Activated CD4-positive, alpha-beta memory T cell treated with anti-CD3 and anti-CD28 coated beads, Interleukin-2, amount 10 ng/mL, durations not matched to agents 7 days and 5 days (primary cell): ENCODE measurements at regions not wholly inside any gene's neighbourhood (a gene's known extent, or its start where the extent isn't known, plus 50 kb on each side); places are given as distances from the start of the nearest gene placed in this dataset.

Experiments used
- CTCF ChIA-PET: fragments of 350-600 bp; sonication (Branson Sonifier 250); formaldehyde crosslinking; loops from one replicate; lab custom pipeline; 2021; ENCODE audit warnings: antibody characterized with exemption, inconsistent platforms; lab: Charles Lee
- POLR2A ChIA-PET: fragments of 350-600 bp; sonication (Branson Sonifier 250); formaldehyde crosslinking; loops from one replicate; lab custom pipeline; 2021; ENCODE audit warnings: antibody characterized with exemption; lab: Charles Lee
- DNase-seq: peaks from one replicate; pipeline ENCODE4 v3.0.0-alpha.2; 2020
- H3K27ac Mint-ChIP-seq: one replicate; pipeline ENCODE4 v1.8.0; 2021; ENCODE audit warnings: mild to moderate bottlenecking, mixed read lengths
- H3K27me3 Mint-ChIP-seq: one replicate; pipeline ENCODE4 v1.8.0; 2021; ENCODE audit warnings: mixed read lengths
- H3K36me3 Mint-ChIP-seq: one replicate; pipeline ENCODE4 v1.8.0; 2021; ENCODE audit warnings: low read depth, mixed read lengths
- H3K4me1 Mint-ChIP-seq: one replicate; pipeline ENCODE4 v1.8.0; 2021; ENCODE audit warnings: mixed read lengths
- H3K4me3 Mint-ChIP-seq: one replicate; pipeline ENCODE4 v1.8.0; 2021; ENCODE audit warnings: mild to moderate bottlenecking, mixed read lengths
- H3K9me3 Mint-ChIP-seq: one replicate; pipeline ENCODE4 v1.8.0; 2021; ENCODE audit warnings: mixed read lengths

GRCh38 chr12:107331471-107331870, 238.1 kb upstream of the CRY1 start:
- no peaks in the 10 kb centered on the region for H3K27me3 Mint-ChIP-seq
- no peak overlapping the region for H3K4me3 Mint-ChIP-seq
- H3K27ac Mint-ChIP-seq = no peak overlapping the region
- ChIA-PET POLR2A (interaction anchor here (1.6 kb wide), 1 partner anchor 10 kb away, joined by 11 read pairs; no protein-coding TSS in a partner anchor), CTCF (interaction anchor here (1.5 kb wide), 1 partner anchor 10 kb away, joined by 4 read pairs; no protein-coding TSS in a partner anchor)
- H3K4me1 Mint-ChIP-seq = peaks cover 47% of the 10 kb centered on the region
- no peak for DNase-seq
- H3K36me3 Mint-ChIP-seq = peaks cover 4% of the 10 kb centered on the region
- no peaks in the 10 kb centered on the region for H3K9me3 Mint-ChIP-seq

DNA sequence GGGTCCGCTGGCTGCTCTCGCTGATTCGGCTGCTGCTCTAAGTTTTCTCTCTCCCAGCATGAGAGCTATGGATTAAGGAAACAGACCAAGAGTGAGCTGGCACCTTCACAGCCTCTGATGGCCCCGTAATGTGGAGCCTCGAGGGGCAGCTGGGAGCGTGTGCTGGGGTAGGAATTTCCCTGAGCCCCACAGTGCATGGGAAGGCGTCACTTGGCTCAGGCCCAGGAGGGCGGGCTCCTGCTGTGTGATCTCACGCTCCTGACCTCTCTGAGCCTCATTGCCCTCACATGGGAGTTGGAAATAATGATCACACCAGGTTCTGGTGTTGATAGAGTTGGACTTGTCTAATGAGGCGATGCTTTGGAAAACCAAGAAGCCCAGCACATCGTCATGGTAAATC, 238.6 kb upstream of the CRY1 start:
- Mint-ChIP-seq H3K4me1 (peaks cover 47% of the 10 kb centered on the region), H3K36me3 (peaks cover 4% of the 10 kb centered on the region), H3K27ac (no peak overlapping the region), H3K9me3 (no peaks in the 10 kb centered on the region), H3K4me3 (no peak overlapping the region), H3K27me3 (no peaks in the 10 kb centered on the region)
- no peak for DNase-seq
- ChIA-PET CTCF (interaction anchor here (1.5 kb wide), 1 partner anchor 11 kb away, joined by 4 read pairs; no protein-coding TSS in a partner anchor), POLR2A (interaction anchor here (1.6 kb wide), 1 partner anchor 11 kb away, joined by 11 read pairs; no protein-coding TSS in a partner anchor)

DNA sequence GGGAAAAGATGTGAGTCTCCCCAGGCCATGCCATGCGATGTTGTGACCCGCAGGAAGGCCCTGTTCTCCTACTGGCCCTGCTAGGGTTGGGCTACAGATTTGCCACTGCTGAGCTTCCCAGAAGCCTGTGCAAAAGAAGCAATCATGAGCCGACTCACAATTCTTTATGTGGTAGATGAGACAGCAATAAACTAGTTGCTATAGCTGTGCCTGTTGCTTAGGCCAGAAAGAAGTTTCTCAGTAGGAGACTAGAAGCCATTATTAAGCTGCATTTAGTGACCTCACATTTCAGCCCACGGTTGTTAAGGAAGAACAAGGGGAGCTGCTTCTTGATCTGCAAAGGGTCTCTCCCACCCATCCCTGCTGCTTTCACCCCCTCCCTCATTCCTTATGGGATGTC, 239.4 kb upstream of the CRY1 start:
- Mint-ChIP-seq H3K27ac (no peak overlapping the region), H3K4me1 (peaks cover 50% of the 10 kb centered on the region), H3K36me3 (peaks cover 4% of the 10 kb centered on the region), H3K27me3 (no peaks in the 10 kb centered on the region), H3K9me3 (no peaks in the 10 kb centered on the region), H3K4me3 (no peak overlapping the region)
- DNase-seq = no peak
- POLR2A ChIA-PET = interaction anchor here (1.4 kb wide), 1 partner anchor 12 kb away, joined by 5 read pairs; no protein-coding TSS in a partner anchor
- CTCF ChIA-PET = interaction anchor here (1.5 kb wide), 1 partner anchor 11 kb away, joined by 4 read pairs; no protein-coding TSS in a partner anchor

DNA sequence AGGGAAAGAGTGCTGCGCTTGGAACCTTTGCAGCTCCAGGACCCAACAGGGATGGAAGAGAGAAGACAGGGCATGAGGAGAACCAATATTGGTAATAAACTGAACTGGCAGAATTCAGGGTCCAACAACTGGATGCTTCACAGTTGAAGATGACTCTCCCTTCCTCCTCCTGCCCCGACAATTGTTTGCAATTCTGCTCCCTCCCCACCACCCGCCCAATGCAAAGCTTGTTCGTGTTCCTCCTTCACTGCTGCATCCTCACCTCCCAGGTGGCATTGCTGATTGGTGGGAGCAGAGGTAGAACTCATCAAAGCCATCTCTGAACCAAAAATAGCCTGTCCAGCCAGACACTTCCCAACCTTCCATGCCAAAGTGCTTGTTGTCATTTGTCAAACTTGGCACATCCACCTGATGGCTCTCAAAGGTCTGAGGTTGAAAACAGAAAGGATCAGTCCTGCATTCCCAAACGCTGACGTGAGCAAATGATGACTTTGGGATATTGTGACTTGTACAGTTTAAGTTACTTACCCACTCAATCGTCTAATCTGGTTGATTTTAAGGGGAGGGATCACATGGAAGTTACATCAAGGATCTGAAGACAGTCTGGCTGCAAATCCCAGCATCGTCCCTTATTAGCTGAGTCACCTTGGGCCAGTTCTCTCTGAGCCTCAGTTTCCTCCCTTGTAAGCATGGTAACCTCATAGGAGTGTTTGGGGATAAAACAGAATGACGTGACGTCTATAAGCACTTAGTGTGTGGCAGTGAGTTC, 242.6 kb upstream of the CRY1 start:
- ChIA-PET CTCF (no interaction called here), POLR2A (interaction anchor here (1.6 kb wide), 1 partner anchor 17 kb away, joined by 5 read pairs; no protein-coding TSS in a partner anchor)
- Mint-ChIP-seq H3K4me1 (peaks cover 22% of the 10 kb centered on the region), H3K27me3 (no peaks in the 10 kb centered on the region), H3K9me3 (no peaks in the 10 kb centered on the region), H3K4me3 (no peak overlapping the region), H3K27ac (no peak overlapping the region), H3K36me3 (peaks cover 6% of the 10 kb centered on the region)
- no peak for DNase-seq

- H3K9me3 Mint-ChIP-seq = peaks cover 1% of the 10 kb centered on the region
- no peaks in the 10 kb centered on the region for H3K27me3 Mint-ChIP-seq
- ChIA-PET CTCF (no interaction called here), POLR2A (interaction anchor here (1.6 kb wide), 1 partner anchor 18 kb away, joined by 5 read pairs; no protein-coding TSS in a partner anchor)
- no peak for DNase-seq
- peaks cover 12% of the 10 kb centered on the region for H3K36me3 Mint-ChIP-seq
- no peak overlapping the region for H3K4me3 Mint-ChIP-seq
- peaks cover 17% of the 10 kb centered on the region for H3K4me1 Mint-ChIP-seq
- no peak overlapping the region for H3K27ac Mint-ChIP-seq
Observed at GRCh38 chr12:107336695-107337094, 243.3 kb upstream of the CRY1 start.

DNA sequence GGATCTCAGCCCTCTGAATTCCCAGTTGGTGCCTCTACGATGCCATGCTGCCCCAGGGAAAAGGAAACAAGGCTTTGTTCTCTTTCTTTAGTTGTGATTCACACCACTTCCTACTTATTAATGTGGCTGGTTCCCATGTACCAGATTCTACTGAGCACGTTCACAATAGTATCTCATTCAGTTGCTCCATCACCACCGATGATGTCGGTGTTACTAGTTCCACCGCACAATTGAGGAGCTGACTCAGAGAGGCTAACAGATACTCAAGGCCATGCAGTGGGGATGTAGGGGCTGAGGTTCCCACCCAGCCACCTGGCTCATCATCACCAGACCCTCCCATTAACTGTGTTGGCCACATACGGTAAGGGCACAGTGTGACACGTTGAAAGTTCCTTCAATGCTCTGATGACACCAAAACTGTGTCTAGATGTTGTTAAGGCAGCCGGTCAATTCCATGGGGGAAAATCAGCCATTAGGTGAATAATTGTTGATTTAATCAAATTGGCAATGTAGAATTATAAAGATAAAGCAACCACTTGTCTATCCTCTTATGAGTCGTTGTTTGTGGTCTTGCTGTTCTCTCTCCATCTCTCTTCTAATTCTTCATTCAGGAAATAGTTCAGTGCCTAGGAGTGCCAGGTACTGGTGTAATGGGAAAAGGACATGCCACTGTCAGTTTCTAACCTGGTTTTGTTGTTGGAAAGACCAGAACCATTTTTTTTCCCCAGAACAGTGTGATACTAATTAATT, 244.2 kb upstream of the CRY1 start:
- H3K27me3 Mint-ChIP-seq = no peaks in the 10 kb centered on the region
- CTCF ChIA-PET = no interaction called here
- no peak overlapping the region for H3K4me3 Mint-ChIP-seq
- H3K4me1 Mint-ChIP-seq = peaks cover 12% of the 10 kb centered on the region
- no peak for DNase-seq
- peaks cover 16% of the 10 kb centered on the region for H3K36me3 Mint-ChIP-seq
- H3K27ac Mint-ChIP-seq = no peak overlapping the region
- peaks cover 4% of the 10 kb centered on the region for H3K9me3 Mint-ChIP-seq
- POLR2A ChIA-PET = interaction anchor here (1.6 kb wide), 1 partner anchor 19 kb away, joined by 5 read pairs; no protein-coding TSS in a partner anchor

- peaks cover 6% of the 10 kb centered on the region for H3K9me3 Mint-ChIP-seq
- CTCF ChIA-PET = no interaction called here
- no peak overlapping the region for H3K4me3 Mint-ChIP-seq
- POLR2A ChIA-PET = no interaction called here
- H3K27ac Mint-ChIP-seq = no peak overlapping the region
- peaks cover 21% of the 10 kb centered on the region for H3K36me3 Mint-ChIP-seq
- H3K27me3 Mint-ChIP-seq = no peaks in the 10 kb centered on the region
- DNase-seq = no peak
- H3K4me1 Mint-ChIP-seq = peaks cover 12% of the 10 kb centered on the region
Observed at GRCh38 chr12:107339487-107339886, 246.1 kb upstream of the CRY1 start.

- CTCF ChIA-PET = no interaction called here
- peaks cover 12% of the 10 kb centered on the region for H3K4me1 Mint-ChIP-seq
- H3K4me3 Mint-ChIP-seq = no peak overlapping the region
- POLR2A ChIA-PET = no interaction called here
- H3K9me3 Mint-ChIP-seq = peaks cover 6% of the 10 kb centered on the region
- H3K27me3 Mint-ChIP-seq = no peaks in the 10 kb centered on the region
- no peak overlapping the region for H3K27ac Mint-ChIP-seq
- peaks cover 21% of the 10 kb centered on the region for H3K36me3 Mint-ChIP-seq
- no peak for DNase-seq
Observed at GRCh38 chr12:107339932-107340331, 246.6 kb upstream of the CRY1 start.

DNA sequence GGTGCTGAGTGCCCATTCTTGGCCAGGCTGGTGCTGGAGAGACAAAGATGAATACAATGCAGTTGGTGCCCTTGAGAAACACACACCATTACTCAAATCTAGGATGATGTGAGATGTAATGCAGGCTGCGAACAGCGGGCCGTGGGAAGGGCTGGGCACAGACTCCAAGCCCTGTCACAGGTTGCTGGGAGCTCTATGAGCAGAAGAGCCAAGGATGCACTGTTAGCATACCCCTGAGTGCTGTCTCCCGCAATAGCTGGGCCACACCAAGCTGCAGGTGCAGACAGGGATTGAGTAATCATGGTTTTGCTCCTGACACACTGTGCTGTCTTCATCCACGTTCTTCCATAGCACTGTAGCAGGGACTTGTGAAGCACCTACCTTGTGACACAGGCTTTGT, 247.5 kb upstream of the CRY1 start:
- no peak for DNase-seq
- H3K27me3 Mint-ChIP-seq = no peaks in the 10 kb centered on the region
- peaks cover 10% of the 10 kb centered on the region for H3K4me1 Mint-ChIP-seq
- ChIA-PET CTCF (interaction anchor here (2.5 kb wide), 1 partner anchor 61 kb away, joined by 7 read pairs; no protein-coding TSS in a partner anchor), POLR2A (no interaction called here)
- no peak overlapping the region for H3K27ac Mint-ChIP-seq
- no peak overlapping the region for H3K4me3 Mint-ChIP-seq
- peaks cover 8% of the 10 kb centered on the region for H3K9me3 Mint-ChIP-seq
- peaks cover 24% of the 10 kb centered on the region for H3K36me3 Mint-ChIP-seq

- ChIA-PET CTCF (no interaction called here), POLR2A (no interaction called here)
- no peak overlapping the region for H3K4me3 Mint-ChIP-seq
- DNase-seq = no peak
- H3K36me3 Mint-ChIP-seq = peaks cover 25% of the 10 kb centered on the region
- no peaks in the 10 kb centered on the region for H3K27me3 Mint-ChIP-seq
- no peak overlapping the region for H3K27ac Mint-ChIP-seq
- H3K4me1 Mint-ChIP-seq = peaks cover 1% of the 10 kb centered on the region
- peaks cover 15% of the 10 kb centered on the region for H3K9me3 Mint-ChIP-seq
Observed at GRCh38 chr12:107344035-107344808, 250.9 kb upstream of the CRY1 start.

- H3K27me3 Mint-ChIP-seq = no peaks in the 10 kb centered on the region
Observed at GRCh38 chr12:107347261-107347660, 253.9 kb upstream of the CRY1 start.

GRCh38 chr12:107349008-107349747, 255.8 kb upstream of the CRY1 start:
- no peak overlapping the region for H3K27ac Mint-ChIP-seq
- H3K27me3 Mint-ChIP-seq = no peaks in the 10 kb centered on the region
- ChIA-PET POLR2A (no interaction called here), CTCF (interaction anchor here (1.1 kb wide), 1 partner anchor 57 kb away, joined by 3 read pairs; no protein-coding TSS in a partner anchor)
- peaks cover 10% of the 10 kb centered on the region for H3K9me3 Mint-ChIP-seq
- peaks cover 19% of the 10 kb centered on the region for H3K4me1 Mint-ChIP-seq
- DNase-seq = no peak
- H3K36me3 Mint-ChIP-seq = peaks cover 5% of the 10 kb centered on the region
- H3K4me3 Mint-ChIP-seq = no peak overlapping the region

More at GRCh38 chr12:107347261-107347660, 253.9 kb upstream of the CRY1 start:
- Mint-ChIP-seq H3K4me1 (peaks cover 9% of the 10 kb centered on the region), H3K9me3 (peaks cover 12% of the 10 kb centered on the region), H3K27ac (no peak overlapping the region), H3K36me3 (peaks cover 11% of the 10 kb centered on the region), H3K4me3 (no peak overlapping the region)
- no peak for DNase-seq
- ChIA-PET POLR2A (no interaction called here), CTCF (no interaction called here)
